CD4-positive, alpha-beta T cell (primary cell): ENCODE measurements at regions not wholly inside any gene's neighbourhood (a gene's known extent, or its start where the extent isn't known, plus 50 kb on each side); places are given as distances from the start of the nearest gene placed in this dataset.

Experiments
- ATAC-seq: fragments of 200-7000 bp; cut with Tn5 transposase; one replicate; pipeline ENCODE4 v1.10.0; 2022; ENCODE audit warnings: mild to moderate bottlenecking; ENCODE audit not compliant: poor library complexity
- CTCF ChIA-PET: fragments of 350-600 bp; sonication (Branson Sonifier 250); formaldehyde crosslinking; loops from one replicate; lab custom pipeline; 2021; ENCODE audit warnings: antibody characterized with exemption, inconsistent platforms; lab: Charles Lee
- POLR2A ChIA-PET: fragments of 350-600 bp; sonication (Branson Sonifier 250); formaldehyde crosslinking; loops from one replicate; lab custom pipeline; 2021; ENCODE audit warnings: antibody characterized with exemption, inconsistent platforms; lab: Charles Lee
- DNase-seq, 14 experiments: peaks; one replicate each; pipeline ENCODE4 v3.0.0-alpha.2; 2013 to 2020; ENCODE audit warnings: mixed read lengths in 2 of 14
- H3K27ac ChIP-seq, 2 donors: one replicate each; pipeline versions ENCODE4 v1.5.1 to v1.7.0; 2013; ENCODE audit warnings: low read length in 2 of 2, low read depth in 1 of 2, mild to moderate bottlenecking in 1 of 2
- H3K27me3 ChIP-seq, 2 experiments: 1 replicate in 1 of 2; 2 replicates in 1 of 2; pipeline versions ENCODE4 v1.6.1 to v1.7.0; 2013; ENCODE audit warnings: low read length in 2 of 2, control low read depth in 1 of 2, mild to moderate bottlenecking in 1 of 2, moderate library complexity in 1 of 2; ENCODE audit not compliant: insufficient read depth in 2 of 2, control insufficient read depth in 1 of 2
- H3K36me3 ChIP-seq: one replicate; pipeline ENCODE4 v1.6.1; 2013; ENCODE audit warnings: low read length, control low read depth; ENCODE audit not compliant: insufficient read depth
- H3K4me1 ChIP-seq: one replicate; pipeline ENCODE4 v1.6.1; 2013; ENCODE audit warnings: low read length, control low read depth; ENCODE audit not compliant: insufficient read depth
- H3K4me3 ChIP-seq: one replicate; pipeline ENCODE4 v1.5.1; 2013; ENCODE audit warnings: mild to moderate bottlenecking, low read length, moderate library complexity
- H3K9me3 ChIP-seq, 2 experiments: 1 replicate in 1 of 2; 2 replicates in 1 of 2; pipeline versions ENCODE4 v1.6.1 to v1.7.0; 2013; ENCODE audit warnings: low read length in 2 of 2, mild to moderate bottlenecking in 2 of 2, control low read depth in 1 of 2, moderate library complexity in 1 of 2; ENCODE audit not compliant: control insufficient read depth in 1 of 2, insufficient read depth in 1 of 2
- H3K27ac Mint-ChIP-seq: one replicate; pipeline ENCODE4 v1.8.0; 2020; ENCODE audit warnings: mixed read lengths
- H3K27me3 Mint-ChIP-seq: one replicate; pipeline ENCODE4 v1.8.0; 2021; ENCODE audit warnings: mixed read lengths
- H3K36me3 Mint-ChIP-seq: one replicate; pipeline ENCODE4 v1.8.0; 2021; ENCODE audit warnings: low read depth, mixed read lengths
- H3K4me1 Mint-ChIP-seq: one replicate; pipeline ENCODE4 v1.8.0; 2021; ENCODE audit warnings: low read depth, mixed read lengths
- H3K4me3 Mint-ChIP-seq: one replicate; pipeline ENCODE4 v1.8.0; 2020; ENCODE audit warnings: mild to moderate bottlenecking, mixed read lengths
- H3K9me3 Mint-ChIP-seq: one replicate; pipeline ENCODE4 v1.8.0; 2020; ENCODE audit warnings: mixed read lengths
- intact Hi-C, 2 experiments: fragments of 100-400 bp; cut with DNase I in 1 of 2; cut with micrococcal nuclease in 1 of 2; formaldehyde crosslinking; loops; one replicate each; pipeline versions ENCODE4 v1.15.1 to v1.9.0; 2023 to 2025; cut with DNase I, micrococcal nuclease
- TF ChIP-seq, protein P1 (sequence below): fragments of 200-600 bp; IDR thresholded peaks from one replicate; pipeline ENCODE4 v1.8.0; 2022; ENCODE audit warnings: antibody characterized with exemption, mild to moderate bottlenecking

DNA sequence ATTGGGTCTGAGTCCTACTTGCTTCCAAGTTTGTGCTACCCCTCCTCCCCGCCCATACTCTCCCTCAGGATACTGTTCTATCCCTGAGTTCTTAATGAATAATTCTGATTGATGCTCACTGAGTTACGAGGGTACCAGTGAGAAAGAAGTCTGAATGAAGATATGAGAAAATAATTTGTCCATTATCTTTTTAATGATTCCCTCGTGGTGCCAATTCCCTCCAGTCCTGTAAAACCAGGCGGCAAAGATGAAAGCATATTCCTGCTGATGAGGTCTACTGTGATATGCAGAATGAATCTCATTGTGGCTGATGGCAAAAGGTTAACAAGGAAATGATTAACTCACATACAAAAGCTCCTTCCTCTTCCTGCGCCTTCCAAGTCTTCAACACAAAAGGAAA is 650.2 kb upstream of the SLC39A10 start:
- intact Hi-C loops, result no loop called here
- no peaks in the 10 kb centered on the region for H3K27me3 Mint-ChIP-seq

DNA sequence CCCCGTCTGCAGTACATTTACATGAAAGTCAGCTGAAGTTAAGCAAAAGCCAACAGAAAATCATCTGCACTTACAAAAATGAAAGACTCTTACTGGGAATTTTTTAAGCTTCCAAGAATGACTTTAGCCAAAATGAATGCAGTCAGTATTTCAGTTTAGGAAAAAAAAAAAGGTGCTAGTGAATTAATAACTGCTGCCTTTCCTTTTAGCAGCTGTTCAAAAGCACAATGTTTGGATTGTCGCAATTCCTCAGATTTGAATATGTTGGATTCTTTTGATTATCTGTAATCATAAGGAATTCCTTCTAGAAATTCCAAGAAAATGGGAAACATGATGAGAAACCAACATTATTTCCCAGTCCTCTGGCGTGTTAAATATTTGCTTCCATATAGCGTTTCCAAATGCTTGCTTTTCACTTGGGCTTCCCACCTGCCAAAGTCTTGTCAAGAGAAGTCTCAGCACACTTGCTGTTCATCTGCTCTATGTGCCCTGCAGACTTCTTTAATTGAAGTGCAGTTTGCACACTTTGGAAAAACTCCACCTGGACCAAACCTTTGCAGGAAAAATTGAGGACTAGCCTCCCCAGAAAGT is 653.0 kb upstream of the SLC39A10 start:
- Histone ChIP-seq H3K36me3 (no peaks in the 10 kb centered on the region), H3K4me1 (no peaks in the 10 kb centered on the region), H3K4me3 (no peak overlapping the region), H3K9me3 (no peaks in the 10 kb centered on the region), H3K27me3 (no peaks in the 10 kb centered on the region), H3K27ac (no peak overlapping the region)
- H3K27ac Mint-ChIP-seq, result no peak overlapping the region
- POLR2A ChIA-PET, result no interaction called here
- H3K36me3 Mint-ChIP-seq, result no peaks in the 10 kb centered on the region
- ATAC-seq, result no peak
- CTCF ChIA-PET, result no interaction called here
- no peak overlapping the region for H3K4me3 Mint-ChIP-seq
- no peaks in the 10 kb centered on the region for H3K4me1 Mint-ChIP-seq
- TF ChIP-seq, protein P1, sequence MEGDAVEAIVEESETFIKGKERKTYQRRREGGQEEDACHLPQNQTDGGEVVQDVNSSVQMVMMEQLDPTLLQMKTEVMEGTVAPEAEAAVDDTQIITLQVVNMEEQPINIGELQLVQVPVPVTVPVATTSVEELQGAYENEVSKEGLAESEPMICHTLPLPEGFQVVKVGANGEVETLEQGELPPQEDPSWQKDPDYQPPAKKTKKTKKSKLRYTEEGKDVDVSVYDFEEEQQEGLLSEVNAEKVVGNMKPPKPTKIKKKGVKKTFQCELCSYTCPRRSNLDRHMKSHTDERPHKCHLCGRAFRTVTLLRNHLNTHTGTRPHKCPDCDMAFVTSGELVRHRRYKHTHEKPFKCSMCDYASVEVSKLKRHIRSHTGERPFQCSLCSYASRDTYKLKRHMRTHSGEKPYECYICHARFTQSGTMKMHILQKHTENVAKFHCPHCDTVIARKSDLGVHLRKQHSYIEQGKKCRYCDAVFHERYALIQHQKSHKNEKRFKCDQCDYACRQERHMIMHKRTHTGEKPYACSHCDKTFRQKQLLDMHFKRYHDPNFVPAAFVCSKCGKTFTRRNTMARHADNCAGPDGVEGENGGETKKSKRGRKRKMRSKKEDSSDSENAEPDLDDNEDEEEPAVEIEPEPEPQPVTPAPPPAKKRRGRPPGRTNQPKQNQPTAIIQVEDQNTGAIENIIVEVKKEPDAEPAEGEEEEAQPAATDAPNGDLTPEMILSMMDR, result no peak
- intact Hi-C loops, result no loop called here
- H3K9me3 Mint-ChIP-seq, result no peaks in the 10 kb centered on the region
- no peak for DNase-seq
- no peaks in the 10 kb centered on the region for H3K27me3 Mint-ChIP-seq

More for the DNA sequence above, 650.2 kb upstream of the SLC39A10 start:
- ChIA-PET POLR2A (no interaction called here), CTCF (no interaction called here)
- Mint-ChIP-seq H3K27ac (no peak overlapping the region), H3K4me3 (no peak overlapping the region), H3K36me3 (no peaks in the 10 kb centered on the region), H3K9me3 (no peaks in the 10 kb centered on the region), H3K4me1 (no peaks in the 10 kb centered on the region)
- TF ChIP-seq, protein P1, result no peak
- H3K4me3 ChIP-seq, result no peak overlapping the region
- no peak overlapping the region for H3K27ac ChIP-seq
- H3K36me3 ChIP-seq, result no peaks in the 10 kb centered on the region
- no peaks in the 10 kb centered on the region for H3K27me3 ChIP-seq
- no peak for ATAC-seq
- DNase-seq, result no peak
- H3K9me3 ChIP-seq, result no peaks in the 10 kb centered on the region
- H3K4me1 ChIP-seq, result no peaks in the 10 kb centered on the region

DNA sequence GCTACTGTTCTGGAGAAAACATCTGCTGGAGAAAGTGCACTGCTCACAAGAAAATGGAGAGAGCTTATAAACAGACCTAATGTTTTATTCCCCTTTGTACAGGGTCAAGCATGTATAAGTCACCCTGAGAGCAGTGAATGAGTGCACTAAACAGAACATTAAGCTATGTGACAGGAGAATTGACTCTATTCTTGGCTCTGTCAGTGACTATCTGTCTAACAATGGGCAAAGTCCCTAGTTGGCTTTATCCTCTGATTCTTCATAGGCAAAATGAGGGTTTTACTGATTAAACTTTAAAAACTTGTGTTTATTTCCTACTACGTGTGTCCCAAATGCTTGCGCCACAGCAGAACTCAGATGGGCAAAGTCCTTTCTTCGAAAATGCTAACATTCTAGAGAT is 655.1 kb upstream of the SLC39A10 start:
- intact Hi-C loops, result no loop called here
- no peak overlapping the region for H3K4me3 Mint-ChIP-seq
- Histone ChIP-seq H3K27me3 (no peaks in the 10 kb centered on the region), H3K9me3 (no peaks in the 10 kb centered on the region), H3K36me3 (no peaks in the 10 kb centered on the region), H3K4me3 (no peak overlapping the region), H3K4me1 (no peaks in the 10 kb centered on the region), H3K27ac (no peak overlapping the region)
- no peak for DNase-seq
- no peak for ATAC-seq
- no peaks in the 10 kb centered on the region for H3K27me3 Mint-ChIP-seq
- H3K9me3 Mint-ChIP-seq, result no peaks in the 10 kb centered on the region
- POLR2A ChIA-PET, result no interaction called here
- H3K4me1 Mint-ChIP-seq, result no peaks in the 10 kb centered on the region
- no peak overlapping the region for H3K27ac Mint-ChIP-seq
- TF ChIP-seq, protein P1, result no peak
- H3K36me3 Mint-ChIP-seq, result no peaks in the 10 kb centered on the region
- CTCF ChIA-PET, result no interaction called here
